G401.6 (cell line): ENCODE measurements at regions not wholly inside any gene's neighbourhood (a gene's known extent, or its start where the extent isn't known, plus 50 kb on each side); places are given as distances from the start of the nearest gene placed in this dataset.
"Not testable (repeated sequence)": the region's sequence is repeated elsewhere in the genome, so short reads cannot be mapped to it uniquely, and the experiment has no call there.

Experiments
- FAIRE-seq: peaks from 2 replicates; lab custom pipeline; 2012; peaks lifted over from hg19 to GRCh38; lab: Jason Lieb, UNC

DNA sequence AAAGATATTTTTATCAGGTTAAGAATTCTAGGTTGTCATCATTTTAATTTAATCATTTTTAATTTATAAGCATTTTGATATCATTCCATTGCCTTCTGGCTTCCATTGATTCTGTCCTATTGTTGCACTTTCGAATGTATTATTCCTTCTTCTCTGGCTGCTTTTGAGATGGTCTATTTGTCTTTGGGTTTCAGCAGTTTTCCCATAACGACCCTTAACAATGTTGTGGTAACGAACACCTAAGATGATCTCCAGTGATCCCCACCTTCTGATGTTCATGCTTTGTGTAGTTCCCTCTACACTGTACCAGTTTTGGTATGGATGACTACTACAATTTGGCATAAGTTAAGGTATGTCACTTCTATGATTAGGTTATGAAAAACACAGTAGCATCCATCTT is 59.9 kb downstream of the MINAR1 start:
- FAIRE-seq = no peak

DNA sequence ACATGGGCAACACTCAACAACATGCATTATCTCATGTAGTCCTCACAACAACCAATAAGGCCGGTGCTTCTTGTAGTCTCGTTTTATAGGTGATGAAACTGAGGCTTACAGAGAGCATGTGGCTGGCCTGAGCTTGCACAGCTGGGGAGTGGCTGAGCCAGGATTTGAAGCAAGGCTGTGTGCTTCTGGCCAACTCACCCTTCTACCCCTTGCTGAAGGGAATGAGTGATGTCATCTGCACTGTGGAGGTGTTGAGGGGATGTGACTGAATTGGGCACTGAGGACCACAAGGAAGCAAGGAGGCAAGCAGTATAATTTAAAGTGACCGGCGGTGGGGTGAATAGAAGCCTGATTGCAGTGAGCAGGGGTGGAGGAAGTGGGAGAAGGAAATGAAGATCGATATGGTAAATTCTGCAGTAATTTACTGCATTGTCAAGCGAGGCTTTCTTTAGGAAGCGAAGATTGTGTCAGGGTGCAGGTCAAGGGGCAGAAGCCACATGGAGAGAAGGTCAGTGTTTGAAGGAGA is 62.3 kb downstream of the MINAR1 start:
- FAIRE-seq = no peak

DNA sequence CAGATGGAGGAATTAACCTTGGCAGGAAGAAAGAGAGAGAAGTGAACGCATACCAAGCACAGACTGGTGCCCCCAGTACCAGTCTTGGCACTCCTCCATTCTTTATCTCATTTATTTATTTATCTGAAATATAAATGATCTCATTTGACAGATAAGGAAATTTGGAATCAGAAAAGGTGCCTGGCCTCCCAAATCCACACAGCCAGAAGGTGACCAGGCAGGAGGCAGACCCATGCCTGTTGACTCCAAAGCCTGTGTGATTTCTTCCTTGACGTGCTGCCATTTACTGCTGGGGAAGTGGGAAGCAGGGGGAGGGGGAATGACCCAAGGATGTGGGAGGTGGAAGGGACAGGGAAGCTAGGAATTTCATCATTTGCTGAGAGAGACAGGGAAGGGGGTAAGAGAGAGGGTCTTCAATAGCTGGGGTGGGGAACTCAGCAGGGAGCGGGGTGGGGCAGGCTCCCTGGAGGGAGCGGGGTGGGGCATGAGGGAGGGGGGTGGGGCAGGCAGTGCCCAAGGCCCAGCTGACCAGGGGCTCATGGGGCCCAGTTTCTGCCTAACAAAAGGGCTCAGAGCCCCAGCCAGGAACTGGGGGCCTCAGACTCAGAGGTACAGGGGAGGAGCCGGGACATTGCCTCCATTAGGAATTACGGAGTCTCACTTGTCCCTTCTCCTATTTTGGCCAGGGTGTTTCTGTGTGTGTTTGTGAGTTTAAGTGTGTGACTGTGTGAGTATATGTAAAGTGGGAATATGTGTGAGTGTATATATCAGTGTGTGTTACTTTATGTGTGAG is 63.0 kb downstream of the MINAR1 start:
- FAIRE-seq = no peak

DNA sequence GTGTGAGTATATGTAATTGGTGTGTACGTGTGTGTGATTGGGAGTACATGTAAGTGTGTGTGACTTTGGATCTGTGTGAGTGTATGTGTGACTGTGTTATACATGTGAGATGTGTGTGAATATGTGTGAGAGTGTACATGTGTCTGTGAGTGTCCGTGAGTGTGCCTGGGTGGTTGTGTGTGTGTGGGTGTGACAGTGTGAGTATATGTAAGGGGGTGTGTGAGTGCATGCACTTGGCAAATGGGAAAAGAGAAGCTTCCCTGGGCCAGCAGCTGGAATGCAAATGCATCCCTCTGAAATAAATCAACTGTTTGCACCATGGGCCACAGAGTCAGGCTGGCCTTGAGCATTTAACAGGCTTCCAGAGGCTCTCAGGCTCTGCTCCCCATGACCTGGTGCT is 63.6 kb downstream of the MINAR1 start:
- FAIRE-seq = no peak

DNA sequence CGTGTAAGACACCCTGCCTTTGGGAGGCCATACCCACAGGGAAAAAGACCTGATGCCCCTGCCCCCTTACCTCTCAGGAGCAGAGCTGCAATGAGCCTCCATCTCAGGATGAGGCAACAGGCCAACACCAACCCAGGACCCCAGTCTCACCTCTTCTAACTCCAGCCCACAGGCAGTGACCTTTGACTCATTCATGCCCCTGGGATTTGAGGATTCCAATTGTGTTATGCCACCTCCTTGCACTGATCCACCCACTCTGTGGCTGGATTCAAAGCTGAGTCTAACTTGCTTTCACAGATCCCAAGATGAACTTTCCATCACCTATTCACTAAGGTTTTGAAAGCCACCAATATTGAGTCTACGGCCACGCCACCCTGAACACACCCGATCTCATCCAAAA is 64.7 kb downstream of the MINAR1 start:
- no peak for FAIRE-seq

DNA sequence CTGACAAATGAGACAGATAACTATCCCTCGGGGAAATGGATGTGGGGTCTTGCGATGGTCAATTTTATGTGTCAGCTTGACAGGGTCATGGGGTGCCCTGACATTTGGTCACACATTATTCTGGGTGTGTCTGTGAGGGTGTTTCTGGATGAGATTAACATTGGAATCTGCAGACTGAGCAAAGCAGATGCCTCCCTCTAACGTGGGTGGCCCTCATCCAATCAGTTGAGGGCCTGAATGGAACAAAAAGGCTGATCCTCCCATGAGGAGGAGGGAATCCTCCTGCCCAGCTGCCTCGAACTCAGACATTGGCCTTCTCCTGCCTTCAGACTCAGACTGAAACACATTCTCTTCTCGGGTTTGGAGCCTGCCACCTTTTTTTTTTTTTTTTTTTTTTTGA is 69.0 kb downstream of the MINAR1 start:
- FAIRE-seq = no peak

DNA sequence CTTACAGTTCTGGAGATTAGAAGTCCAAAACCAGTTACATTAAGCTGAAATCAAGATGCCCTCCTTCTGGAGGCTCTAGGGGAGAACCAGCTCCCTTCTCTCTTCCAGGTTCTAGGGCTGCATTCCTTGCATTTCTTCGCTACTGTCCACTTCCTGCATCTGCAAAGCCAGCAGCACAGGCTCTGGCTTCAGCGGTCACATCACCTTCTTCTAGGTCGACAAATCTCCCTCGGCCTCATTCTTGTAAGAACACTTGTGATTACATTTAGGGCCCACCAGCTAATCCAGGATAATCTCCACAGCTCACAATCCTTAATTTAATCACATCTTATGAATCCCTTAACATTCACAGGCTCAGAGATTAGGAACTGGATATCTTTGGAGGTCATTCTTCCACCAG is 73.8 kb downstream of the MINAR1 start:
- no peak for FAIRE-seq

DNA sequence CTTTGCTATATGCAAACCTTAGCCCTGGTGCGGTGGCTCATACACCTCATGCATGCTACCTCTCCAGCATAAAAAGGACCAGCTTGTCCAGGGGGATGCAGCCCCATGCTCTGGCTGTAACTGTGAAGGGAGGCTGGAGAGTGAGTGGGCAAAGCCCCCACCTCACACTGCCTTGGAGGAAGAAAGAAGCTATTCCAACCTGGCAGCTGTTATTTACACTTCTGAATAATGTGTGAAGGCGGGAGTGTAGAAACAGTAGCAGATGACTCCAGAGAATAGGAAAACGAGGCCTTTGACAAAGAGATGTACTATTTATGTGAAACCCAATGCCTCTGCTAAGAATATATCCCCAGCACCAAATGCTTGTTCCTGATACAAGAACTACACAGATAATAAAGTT is 80.7 kb downstream of the MINAR1 start:
- FAIRE-seq = not testable (repeated sequence)

DNA sequence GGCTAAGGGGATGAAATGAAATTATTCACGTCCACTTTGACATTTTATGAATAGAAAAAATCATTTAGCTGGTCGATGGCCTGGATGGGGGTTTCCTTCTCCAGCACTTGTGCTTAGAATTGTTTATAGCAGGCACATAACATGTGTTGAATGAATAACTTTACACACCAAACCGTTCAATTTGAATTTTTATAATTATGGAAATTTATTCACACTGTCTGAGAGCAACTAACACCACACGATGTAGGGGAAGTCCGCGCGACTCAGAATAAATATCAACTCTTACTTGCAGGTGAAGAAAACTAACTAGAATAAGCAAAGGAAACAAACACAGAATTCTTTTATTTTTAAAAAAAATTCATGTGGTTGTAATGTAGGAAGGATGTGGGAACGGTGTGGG is 81.3 kb downstream of the MINAR1 start:
- FAIRE-seq = no peak

DNA sequence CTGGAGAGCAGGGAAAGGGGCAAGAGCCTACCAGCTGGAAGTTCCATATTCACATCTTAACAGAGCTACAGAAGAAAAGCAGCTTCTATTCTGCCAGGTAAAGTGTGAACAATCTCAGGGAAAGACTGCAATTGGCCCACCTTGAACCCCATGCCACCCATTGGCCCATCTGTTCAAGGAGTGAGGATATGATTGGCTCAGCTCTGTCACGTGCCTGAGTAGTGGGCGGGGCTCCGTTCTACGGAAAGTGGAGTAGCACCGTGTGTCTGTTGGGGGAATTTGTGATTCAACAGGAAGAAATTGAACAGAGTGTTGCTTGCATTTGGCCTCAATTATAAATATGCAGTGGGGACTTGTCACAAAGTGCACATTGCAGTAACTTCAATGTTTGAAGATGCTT is 81.8 kb downstream of the MINAR1 start:
- no peak for FAIRE-seq

DNA sequence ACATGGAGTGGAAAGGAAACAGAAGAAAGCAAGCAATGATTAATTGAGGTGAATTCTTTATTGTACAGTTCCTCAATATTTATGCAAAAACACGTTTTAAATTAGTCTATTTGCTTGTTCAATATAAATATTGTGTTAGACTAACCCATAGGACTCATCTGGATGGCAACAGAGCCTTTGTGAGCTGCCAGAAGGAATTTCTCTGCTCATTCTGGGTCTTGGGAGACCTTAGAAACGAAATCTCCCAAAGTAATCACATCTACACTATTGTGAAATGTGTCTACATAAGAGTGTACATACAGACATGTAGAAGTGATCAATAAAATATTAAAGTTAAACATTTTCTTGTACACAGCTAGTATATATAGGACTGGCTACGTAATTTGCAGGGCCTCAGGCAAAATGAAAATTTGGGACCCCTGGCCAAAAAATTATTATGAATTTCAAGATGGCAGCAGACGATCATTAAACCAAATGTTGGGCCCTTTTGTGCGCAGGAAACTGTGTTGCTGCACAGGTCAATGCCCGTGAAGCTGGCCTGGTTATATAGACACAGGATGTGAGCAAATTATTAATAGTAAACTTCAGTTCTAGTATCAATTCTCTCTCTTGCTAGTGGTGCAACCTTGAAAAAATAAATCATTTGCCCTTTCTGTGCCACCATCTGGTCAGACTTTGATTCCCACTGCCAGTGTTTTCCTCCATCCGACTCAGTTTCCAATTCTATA is 83.3 kb downstream of the MINAR1 start:
- no peak for FAIRE-seq

DNA sequence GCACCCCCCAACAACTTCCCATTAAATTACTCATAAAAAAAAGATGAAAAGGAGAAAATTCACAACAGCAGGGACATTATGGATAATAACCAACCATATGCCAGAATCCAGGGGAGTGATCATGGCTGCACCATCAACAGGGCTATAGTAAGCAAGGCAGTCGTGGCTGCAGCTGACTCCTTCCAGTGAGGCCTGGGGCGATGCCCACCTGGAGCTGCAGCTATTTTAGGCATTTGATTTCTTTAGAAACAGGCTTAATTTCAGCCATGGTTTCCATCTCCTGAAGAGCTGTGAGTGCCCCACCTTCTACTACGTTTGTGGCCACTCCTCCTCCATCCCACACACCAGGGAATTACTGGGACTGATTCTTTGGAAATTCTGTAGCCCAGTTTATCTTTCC is 84.0 kb downstream of the MINAR1 start:
- no peak for FAIRE-seq

DNA sequence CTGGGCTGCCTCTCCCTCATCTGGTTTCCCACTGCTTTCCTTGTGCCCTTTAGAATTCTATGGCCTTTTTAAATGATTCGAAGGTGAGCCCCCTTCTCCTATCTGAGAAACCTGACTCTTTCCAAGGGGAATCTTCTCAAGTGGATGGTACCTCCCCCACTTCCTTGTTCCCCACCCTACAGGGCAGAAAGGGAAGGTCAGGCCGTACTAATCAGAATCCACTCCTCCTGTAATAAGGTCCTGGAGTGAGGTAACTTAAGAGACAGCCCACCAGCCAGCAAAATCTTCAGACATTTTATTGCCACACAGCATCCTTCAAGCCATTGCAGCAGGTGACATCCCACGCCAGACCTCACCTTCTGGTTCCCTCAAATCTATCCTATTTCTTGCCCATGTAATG is 84.5 kb downstream of the MINAR1 start:
- no peak for FAIRE-seq

DNA sequence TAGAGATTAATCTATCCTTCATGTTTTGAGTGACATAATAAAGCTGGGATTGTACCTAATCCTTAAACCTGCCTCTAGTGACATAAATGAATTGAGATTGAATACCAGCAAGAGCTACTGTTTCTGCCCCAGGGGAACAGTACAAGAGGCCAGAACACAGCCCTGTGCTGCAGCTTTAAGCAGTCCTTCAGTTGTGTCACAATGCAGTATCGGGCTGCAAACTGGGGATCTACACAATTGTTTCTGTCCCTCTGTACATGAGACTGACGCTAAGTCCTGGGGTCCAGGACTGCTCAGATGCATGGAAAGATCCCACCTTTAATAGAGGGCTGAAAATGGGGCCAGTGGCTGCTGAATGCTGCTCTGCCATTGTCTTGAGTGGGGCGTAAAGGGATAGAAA is 87.5 kb downstream of the MINAR1 start:
- no peak for FAIRE-seq

DNA sequence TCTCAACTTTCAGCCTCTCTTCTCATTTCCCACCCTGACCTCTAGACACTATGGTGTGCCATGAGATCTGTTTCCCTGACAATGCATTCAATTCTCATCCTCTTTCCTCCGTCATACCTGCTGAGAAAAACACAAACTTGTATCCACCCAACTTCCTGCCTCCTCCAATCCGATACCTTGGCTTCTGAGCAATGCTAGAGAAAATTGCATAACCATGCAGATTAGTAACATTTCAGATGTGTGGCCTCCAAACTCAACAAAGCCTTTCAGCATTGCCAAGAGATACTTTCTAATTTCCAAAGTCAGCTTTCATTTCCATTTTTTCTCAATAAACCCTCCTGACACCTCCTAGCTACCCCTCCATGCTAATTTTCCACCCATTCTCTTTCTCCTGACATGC is 88.5 kb downstream of the MINAR1 start:
- no peak for FAIRE-seq

DNA sequence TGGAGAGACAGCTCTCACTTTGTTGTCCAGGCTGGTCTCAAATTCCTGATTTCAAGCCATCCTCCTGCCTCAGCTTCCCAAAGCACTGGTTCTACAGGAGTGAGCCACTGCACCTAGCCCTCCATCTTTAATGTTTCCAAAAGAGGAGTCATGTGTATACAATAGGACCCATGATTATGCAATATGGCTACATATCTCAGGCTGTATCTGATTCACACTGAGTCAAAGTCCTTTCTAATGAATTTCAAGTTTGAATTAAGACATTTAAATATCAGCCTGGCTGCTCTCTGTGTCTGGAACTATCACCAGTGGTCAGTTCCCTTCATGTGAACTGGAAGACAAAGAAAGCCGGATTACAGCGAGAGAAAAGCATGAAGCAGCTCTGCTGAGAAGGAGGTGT is 90.5 kb downstream of the MINAR1 start:
- FAIRE-seq = no peak

DNA sequence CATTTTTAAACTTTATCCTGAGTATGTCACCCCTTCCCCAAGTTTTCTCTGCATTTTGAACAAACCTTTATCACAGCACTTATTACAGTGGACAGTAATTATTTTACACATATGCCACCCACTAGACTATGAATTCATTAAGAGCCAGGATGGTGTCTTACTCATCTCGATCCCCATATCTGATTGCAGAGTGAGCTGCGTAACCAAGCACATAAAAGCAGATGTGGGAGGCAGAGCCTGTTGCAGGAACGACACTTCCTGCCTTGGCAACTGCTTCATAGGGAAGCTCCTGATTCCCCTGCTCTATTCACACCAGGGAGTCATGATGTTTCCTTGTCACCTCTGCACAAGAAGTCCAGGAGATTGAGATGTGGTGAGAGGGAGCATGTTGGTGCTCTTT is 91.1 kb downstream of the MINAR1 start:
- FAIRE-seq = no peak

DNA sequence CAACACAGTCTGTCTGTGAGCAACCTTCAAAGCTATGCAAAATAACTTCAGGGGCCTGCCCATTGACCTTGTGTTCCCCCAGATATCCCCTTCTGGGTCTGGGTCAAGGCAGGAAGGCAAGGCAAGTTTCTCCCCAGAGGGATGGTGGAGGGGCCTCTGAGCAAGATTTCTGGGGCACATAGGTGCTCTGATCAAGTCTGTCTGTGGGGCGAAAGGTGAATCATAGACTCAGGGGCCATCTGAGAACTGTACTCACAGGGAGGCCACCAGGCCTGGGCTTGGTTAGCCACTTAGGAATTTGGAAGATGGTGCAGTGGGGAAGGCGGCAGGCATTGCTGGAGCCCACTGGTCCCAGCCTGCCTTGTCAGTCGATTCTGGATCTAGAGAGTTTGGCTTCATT is 92.4 kb downstream of the MINAR1 start:
- FAIRE-seq = no peak

DNA sequence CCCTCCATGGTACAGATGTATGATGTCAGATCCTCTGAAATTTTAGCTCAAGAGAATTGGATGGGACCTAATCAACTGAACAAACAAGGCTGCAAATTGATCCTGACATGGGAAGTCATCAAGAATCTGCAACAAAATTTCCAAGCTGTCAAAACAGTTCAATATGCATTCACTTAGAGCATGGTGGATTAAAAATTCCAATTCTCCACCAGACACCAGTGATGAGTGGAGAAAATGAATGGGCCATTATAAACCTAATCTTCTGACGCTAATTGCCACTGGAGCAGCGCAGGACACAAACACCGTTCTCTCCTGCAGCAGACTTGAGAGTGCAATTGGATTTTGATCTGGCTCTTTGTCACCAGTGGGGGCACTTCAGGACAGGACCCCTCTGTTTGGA is 94.2 kb downstream of the MINAR1 start:
- no peak for FAIRE-seq

DNA sequence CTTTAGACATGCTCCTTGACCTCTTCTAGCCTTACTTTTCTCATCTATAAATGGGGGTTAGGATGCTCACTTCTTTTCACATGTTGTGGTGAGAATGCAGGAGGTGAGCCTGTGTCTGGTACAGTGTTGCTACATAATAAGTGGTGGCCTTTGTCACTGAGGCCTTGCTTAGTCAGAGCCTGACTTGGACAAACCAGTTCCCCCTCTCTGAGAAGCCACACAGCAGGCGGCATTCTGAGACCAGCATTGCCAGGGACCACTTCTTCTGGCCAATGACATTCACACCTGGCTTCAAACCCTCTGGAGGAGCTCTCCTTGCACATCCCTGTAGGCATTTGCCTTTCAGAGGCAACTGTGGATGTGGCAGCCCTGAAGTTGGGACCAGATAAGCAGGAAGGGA is 95.7 kb downstream of the MINAR1 start:
- FAIRE-seq = no peak

DNA sequence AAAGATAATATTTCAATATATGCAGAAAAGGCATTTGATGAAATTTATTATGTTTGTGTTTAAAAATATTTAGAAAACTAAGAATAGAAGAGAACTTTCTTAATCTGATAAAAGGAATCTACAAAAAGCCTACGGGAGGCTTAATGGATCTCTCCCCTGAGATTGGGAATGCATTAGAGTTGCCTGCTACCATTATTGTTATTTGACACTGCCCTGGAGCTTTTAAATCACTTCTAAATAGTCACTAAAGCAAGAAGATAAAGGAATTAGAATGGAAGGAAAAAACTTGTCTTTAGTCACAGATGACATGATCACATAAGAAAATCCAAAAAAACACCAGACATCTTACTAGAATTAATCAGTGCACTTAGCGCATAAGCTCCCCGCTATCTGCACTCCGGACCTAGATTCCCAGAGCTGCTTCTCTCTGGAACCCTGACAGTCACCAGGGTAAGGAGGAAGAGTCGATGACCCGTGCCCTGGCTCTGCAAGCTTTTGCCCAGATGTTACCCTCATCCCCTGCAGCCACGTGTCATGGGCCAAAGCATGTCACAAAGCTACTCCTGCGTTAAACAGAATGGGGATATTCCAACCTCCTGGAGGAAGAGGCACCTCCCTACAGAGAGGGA is 97.1 kb downstream of the MINAR1 start:
- no peak for FAIRE-seq

DNA sequence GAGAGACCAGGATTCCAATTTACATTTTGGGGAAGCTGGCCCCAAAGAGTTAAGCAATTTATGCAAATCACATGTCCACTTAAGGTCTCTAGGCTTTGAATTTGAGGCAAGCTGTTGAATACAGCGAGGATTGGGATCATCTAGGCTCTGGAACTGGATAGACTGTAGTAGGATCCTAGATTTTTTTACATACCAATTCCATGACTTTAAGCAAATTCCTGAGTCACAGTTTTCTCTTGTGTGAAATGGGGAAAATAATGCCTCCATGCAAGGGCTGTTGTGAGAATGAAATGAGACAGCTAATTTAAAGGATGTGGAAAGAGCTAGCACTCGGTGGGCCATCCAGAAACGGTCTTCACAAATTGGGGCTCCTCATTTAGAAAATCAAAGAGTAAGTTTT is 103.4 kb downstream of the MINAR1 start:
- no peak for FAIRE-seq

DNA sequence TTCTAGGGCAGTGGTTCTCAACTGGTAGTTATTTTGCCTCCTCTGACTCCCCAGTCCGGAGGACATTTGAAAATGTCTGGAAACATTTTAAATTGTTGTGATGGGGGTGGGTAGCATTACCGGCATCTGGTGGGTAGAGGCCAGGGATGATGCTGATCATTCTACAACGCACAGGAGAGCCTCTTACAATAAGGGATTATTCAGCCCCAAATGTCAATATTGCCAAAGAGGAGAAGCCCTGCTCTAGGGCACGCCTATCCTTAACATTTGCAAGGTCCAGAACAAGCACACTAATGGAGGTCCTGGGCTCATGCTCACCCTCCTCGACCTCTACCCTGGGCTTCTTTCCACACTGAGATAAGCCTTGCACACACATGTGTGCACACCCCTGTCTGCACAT is 106.4 kb downstream of the MINAR1 start:
- FAIRE-seq = no peak
